K562 (cell line): ENCODE measurements at regions not wholly inside any gene's neighbourhood (a gene's known extent, or its start where the extent isn't known, plus 50 kb on each side); places are given as distances from the start of the nearest gene placed in this dataset.

Experiments
- ATAC-seq: fragments of 200-7000 bp; cut with Tn5 transposase; 3 replicates; pipeline ENCODE4 v1.9.1; 2020; ENCODE audit warnings: moderate library complexity
- BruUV-seq: library from RNA; stranded (reverse); fragments of 400-500 nt; replicated peaks from 2 replicates; lab custom pipeline; 2021; lab: Mats Ljungman, UMichigan
- CTCF ChIA-PET: fragments of 300-600 bp; formaldehyde crosslinking; extraction: SDS; loops from one replicate; lab custom pipeline; 2021; ENCODE audit warnings: low intra/inter-chr PET ratio; lab: Yijun Ruan, JAX
- POLR2A ChIA-PET: fragments of 300-600, 350-650 bp; sonication (Branson Sonifier 250); formaldehyde crosslinking; extraction: SDS; loops from one replicate; lab custom pipeline; 2021; ENCODE audit warnings: antibody characterized with exemption, inconsistent platforms; lab: Yijun Ruan, JAX
- DNase-seq, 4 experiments: peaks; one replicate each; pipeline versions ENCODE4 v3.0.0 to v3.0.0-alpha.2; 2011 to 2018; ENCODE audit warnings: low spot score in 3 of 4, mixed read lengths in 3 of 4; ENCODE audit errors: extremely low read depth in 1 of 4
- FAIRE-seq: peaks from 2 replicates; lab custom pipeline; 2011; peaks lifted over from hg19 to GRCh38; lab: Jason Lieb, UNC
- H2AFZ ChIP-seq: 2 replicates; pipeline ENCODE4 v1.6.0; 2011; ENCODE audit warnings: low read depth, low read length, control low read depth, inconsistent platforms
- H3K27ac ChIP-seq: fragments of 200-600 bp; 3 replicates; pipeline ENCODE4 v1.8.0; 2011; ENCODE audit warnings: low read depth, mild to moderate bottlenecking, control low read depth, inconsistent platforms, low read length, moderate library complexity, mixed read lengths; ENCODE audit errors: extremely low read depth
- H3K27me3 ChIP-seq, 2 experiments: fragments of 300-600 bp in 1 of 2; 2 replicates in 1 of 2; 3 replicates in 1 of 2; pipeline versions ENCODE4 v1.6.0 to v1.8.0; 2011; ENCODE audit warnings: inconsistent platforms in 2 of 2, low read length in 2 of 2, mild to moderate bottlenecking in 1 of 2, mixed read lengths in 1 of 2, moderate library complexity in 1 of 2; ENCODE audit not compliant: control insufficient read depth in 2 of 2, insufficient read depth in 2 of 2
- H3K36me3 ChIP-seq: fragments of 300-600 bp; 3 replicates; pipeline ENCODE4 v1.8.0; 2011; ENCODE audit warnings: mild to moderate bottlenecking, low read length, inconsistent platforms; ENCODE audit not compliant: control insufficient read depth, insufficient read depth
- H3K4me1 ChIP-seq, 2 experiments: fragments of 200-600 bp in 1 of 2; replicated peaks in 1 of 2; 2 replicates in 1 of 2; 3 replicates in 1 of 2; pipeline versions ENCODE4 v1.5.1 to v1.8.0; 2011; ENCODE audit warnings: inconsistent platforms in 2 of 2, low read length in 2 of 2, mild to moderate bottlenecking in 1 of 2, mixed read lengths in 1 of 2, moderate library complexity in 1 of 2; ENCODE audit not compliant: control insufficient read depth in 2 of 2, insufficient read depth in 2 of 2
- H3K4me2 ChIP-seq: 2 replicates; pipeline ENCODE4 v1.6.1; 2011; ENCODE audit warnings: low read length, control low read depth, inconsistent platforms, mixed read lengths; ENCODE audit not compliant: insufficient read depth
- H3K4me3 ChIP-seq: fragments of 200-600 bp; sonication (generic), shearing (Covaris generic); 2 replicates; pipeline ENCODE4 v1.5.1; 2016; ENCODE audit warnings: control low read depth, inconsistent platforms
- H3K79me2 ChIP-seq: fragments of 200-600 bp; 3 replicates; pipeline ENCODE4 v1.8.0; 2011; ENCODE audit warnings: low read length, inconsistent platforms; ENCODE audit not compliant: control insufficient read depth, insufficient read depth
- H3K9ac ChIP-seq, 2 experiments: 2 replicates each; pipeline versions ENCODE4 v1.6.0 to v1.6.1; 2011; ENCODE audit warnings: low read depth in 2 of 2, low read length in 2 of 2, control low read depth in 1 of 2, inconsistent platforms in 1 of 2, mild to moderate bottlenecking in 1 of 2, mixed read lengths in 1 of 2; ENCODE audit not compliant: insufficient read depth in 1 of 2
- H3K9me1 ChIP-seq: one replicate; pipeline ENCODE4 v1.6.0; 2011; ENCODE audit warnings: inconsistent platforms, mild to moderate bottlenecking, low read length, moderate library complexity; ENCODE audit not compliant: control insufficient read depth, insufficient read depth
- H3K9me3 ChIP-seq: replicated peaks from 2 replicates; pipeline ENCODE4 v1.5.1; 2011; ENCODE audit warnings: low read depth, low read length, inconsistent platforms; ENCODE audit not compliant: control insufficient read depth, insufficient read depth
- H4K20me1 ChIP-seq: replicated peaks from 2 replicates; pipeline ENCODE4 v1.6.1; 2011; ENCODE audit warnings: low read length, inconsistent platforms, mixed read lengths; ENCODE audit not compliant: control insufficient read depth, insufficient read depth
- BRD4 ChIP-seq: fragments of 200-600 bp; sonication (generic); IDR thresholded peaks from 2 replicates; pipeline ENCODE4 v1.6.1; 2017; ENCODE audit warnings: inconsistent platforms
- GABPB1 ChIP-seq: sonication (generic); formaldehyde crosslinking; IDR thresholded peaks from 2 replicates; pipeline ENCODE4 v1.8.0; 2022; ENCODE audit warnings: mild to moderate bottlenecking, missing genetic modification reagents
- IRF2 ChIP-seq: sonication (generic); formaldehyde crosslinking; IDR thresholded peaks from 2 replicates; pipeline ENCODE4 v1.8.1; 2022; ENCODE audit warnings: mild to moderate bottlenecking, missing genetic modification reagents
- JUN ChIP-seq, 2 experiments: sonication (generic) in 1 of 2; formaldehyde crosslinking in 1 of 2; IDR thresholded peaks; 2 replicates each; pipeline versions ENCODE4 v1.6.1 to v1.8.0; 2012 to 2022; ENCODE audit warnings: borderline replicate concordance in 2 of 2, mild to moderate bottlenecking in 2 of 2, improper control_type of control experiment in 1 of 2, low read depth in 1 of 2, low read length in 1 of 2, missing genetic modification reagents in 1 of 2
- MTA2 ChIP-seq: fragments of 450-650 bp; IDR thresholded peaks from 2 replicates; pipeline ENCODE4 v1.6.1; 2016; ENCODE audit warnings: low read depth
- NFATC3 ChIP-seq: fragments of 450-650 bp; IDR thresholded peaks from 2 replicates; pipeline ENCODE4 v1.6.1; 2017; ENCODE audit warnings: mild to moderate bottlenecking
- NFIC ChIP-seq: fragments of 450-650 bp; IDR thresholded peaks from 2 replicates; pipeline ENCODE4 v1.6.1; 2017; ENCODE audit warnings: mild to moderate bottlenecking, inconsistent platforms
- NR0B1 ChIP-seq: fragments of 450-650 bp; IDR thresholded peaks from one replicate; pipeline ENCODE4 v1.6.1; 2018; ENCODE audit warnings: mild to moderate bottlenecking, moderate library complexity; ENCODE audit not compliant: partially characterized antibody
- PBX2 ChIP-seq, 2 experiments: IDR thresholded peaks in 1 of 2; conservative IDR thresholded peaks in 1 of 2; 2 replicates each; pipeline ENCODE4 v1.6.1; 2016; ENCODE audit warnings: low read depth in 2 of 2, mild to moderate bottlenecking in 1 of 2, missing compliant biosample characterization in 1 of 2, missing genetic modification characterization in 1 of 2, moderate library complexity in 1 of 2
- POLR2B ChIP-seq: fragments of 450-650 bp; IDR thresholded peaks from 2 replicates; pipeline ENCODE4 v1.6.1; 2018; ENCODE audit warnings: low read depth; ENCODE audit not compliant: partially characterized antibody
- RBM15 ChIP-seq: fragments of 200-400 bp; formaldehyde crosslinking; IDR thresholded peaks from 2 replicates; pipeline ENCODE4 v1.6.1; 2018; ENCODE audit warnings: mild to moderate bottlenecking, low read length, moderate library complexity; ENCODE audit not compliant: insufficient read depth
- ZNF143 ChIP-seq: sonication (generic); formaldehyde crosslinking; IDR thresholded peaks from 2 replicates; pipeline ENCODE4 v1.9.0; 2022; ENCODE audit warnings: mild to moderate bottlenecking, missing genetic modification reagents
- ZNF212 ChIP-seq: fragments of 450-650 bp; formaldehyde crosslinking; IDR thresholded peaks from 2 replicates; pipeline ENCODE4 v1.4.0; 2020; ENCODE audit warnings: mild to moderate bottlenecking
- ZNF316 ChIP-seq: fragments of 450-650 bp; IDR thresholded peaks from 2 replicates; pipeline ENCODE4 v1.6.1; 2016
- ZNF384 ChIP-seq: IDR thresholded peaks from 2 replicates; pipeline ENCODE4 v1.6.1; 2012; ENCODE audit warnings: low read depth, low read length, improper control_type of control experiment
- ZNF436 ChIP-seq: fragments of 250-450, 450-650 bp; sonication (Bioruptor Pico); formaldehyde crosslinking; IDR thresholded peaks from 2 replicates; pipeline ENCODE4 v1.7.0; 2020; ENCODE audit warnings: mild to moderate bottlenecking
- ZNF696 ChIP-seq: fragments of 250-450 bp; sonication (Bioruptor Pico); conservative IDR thresholded peaks from 2 replicates; pipeline ENCODE4 v1.4.0; 2020; ENCODE audit warnings: mild to moderate bottlenecking, moderate library complexity
- ZNF707 ChIP-seq: fragments of 250-450 bp; sonication (Bioruptor Pico); conservative IDR thresholded peaks from 2 replicates; pipeline ENCODE4 v1.8.0; 2022; ENCODE audit warnings: inconsistent platforms, mild to moderate bottlenecking, moderate library complexity
- WGBS: fragments of 100-300 bp; shearing (Covaris generic); methylation state at CpG from one replicate; pipeline ENCODE4 v1.1.6; 2016; ENCODE audit warnings: low coverage, mixed read lengths; ENCODE audit not compliant: insufficient coverage; ENCODE audit errors: missing lambda C conversion rate; 5-methylcytosine and 5-hydroxymethylcytosine counted together
- in situ Hi-C: fragments of 300-500 bp; cut with MboI; formaldehyde crosslinking; loops from 4 replicates; pipeline ENCODE4 v1.15.0; 2018; ENCODE audit warnings: inconsistent platforms, mixed read lengths
- intact Hi-C: fragments of 100-400 bp; cut with micrococcal nuclease; formaldehyde crosslinking; loops from 2 replicates; pipeline ENCODE4 v1.14.2; 2022

- Histone ChIP-seq H4K20me1 (no peaks in the 10 kb centered on the region), H3K9me1 (no peaks in the 10 kb centered on the region), H3K9ac (no peak overlapping the region), H3K4me2 (no peak overlapping the region), H3K27me3 (no peaks in the 10 kb centered on the region), H3K79me2 (no peaks in the 10 kb centered on the region), H3K9me3 (no peaks in the 10 kb centered on the region), H3K27ac (no peak overlapping the region), H3K4me1 (peaks cover 0 to 2% of the 10 kb centered on the region in 2 experiments; a peak in 1 of 5 replicates), H2AFZ (no peak overlapping the region), H3K36me3 (no peaks in the 10 kb centered on the region), H3K4me3 (no peak overlapping the region)
- ChIA-PET POLR2A (interaction anchor here (0.5 kb wide), 1 partner anchor 584 kb away, joined by 3 read pairs; no protein-coding TSS in a partner anchor), CTCF (no interaction called here)
- ATAC-seq (no peak), DNase-seq (no peak), FAIRE-seq (no peak)
- BruUV-seq = no TSS peak
- 70% methylated on average over 5 of the region's 5 CpGs for WGBS
- in situ Hi-C loops = no loop called here
- intact Hi-C loops = no loop called here
- no peak for TF ChIP-seq POLR2B
- no peak for TF ChIP-seq RBM15
- no peak for TF ChIP-seq GABPB1
- no peak for TF ChIP-seq NR0B1
- TF ChIP-seq ZNF212 (CRISPR knock-in tag) = no peak
- no peak for TF ChIP-seq ZNF384
- TF ChIP-seq ZNF316 = no peak
- TF ChIP-seq BRD4 = no peak
- no peak for TF ChIP-seq PBX2 (CRISPR knock-in tag; IDR thresholded peaks at IDR 0.05; ENCODE audit: low read depth)
- no peak for TF ChIP-seq PBX2 (tag; conservative IDR thresholded peaks at IDR 0.05; ENCODE audit: low read depth)
- TF ChIP-seq IRF2 = no peak
- no peak for TF ChIP-seq JUN (IDR thresholded peaks at IDR 0.05; ENCODE audit: borderline replicate concordance, low read depth, low read length)
- no peak for TF ChIP-seq JUN (CRISPR knock-in tag; IDR thresholded peaks at IDR 0.05; ENCODE audit: borderline replicate concordance)
- no peak for TF ChIP-seq ZNF436
- TF ChIP-seq MTA2 = no peak
- TF ChIP-seq NFATC3 = no peak
- no peak for TF ChIP-seq NFIC
- no peak for TF ChIP-seq ZNF143 (CRISPR knock-in tag)
- no peak for TF ChIP-seq ZNF696 (CRISPR knock-in tag)
- no peak for TF ChIP-seq ZNF707
Measured at GRCh38 chr7:22601003-22601402, 101.0 kb upstream of the STEAP1B start.
